HepG2 (cell line): ENCODE measurements at regions not wholly inside any gene's neighbourhood (a gene's known extent, or its start where the extent isn't known, plus 50 kb on each side); places are given as distances from the start of the nearest gene placed in this dataset.

Experiments
- ATAC-seq: fragments of 200-7000 bp; cut with Tn5 transposase; 3 replicates; pipeline ENCODE4 v1.9.1; 2020; ENCODE audit warnings: mild to moderate bottlenecking, moderate library complexity
- BruUV-seq: library from RNA; stranded (reverse); fragments of 400-500 nt; replicated peaks from 2 replicates; lab custom pipeline; 2021; lab: Mats Ljungman, UMichigan
- CTCF ChIA-PET: fragments of 300-600 bp; formaldehyde crosslinking; extraction: SDS; loops from one replicate; lab custom pipeline; 2021; ENCODE audit warnings: low total read pairs, inconsistent platforms, low intra/inter-chr PET ratio; lab: Yijun Ruan, JAX
- POLR2A ChIA-PET: fragments of 350-600 bp; sonication (Branson Sonifier 250); formaldehyde crosslinking; loops from one replicate; lab custom pipeline; 2020; ENCODE audit warnings: antibody characterized with exemption, inconsistent platforms; lab: Yijun Ruan, JAX
- DNase-seq: peaks from one replicate; pipeline ENCODE4 v3.0.0-alpha.2; 2015; ENCODE audit warnings: low spot score
- FAIRE-seq: peaks from 3 replicates; lab custom pipeline; 2011; peaks lifted over from hg19 to GRCh38; lab: Jason Lieb, UNC
- H2AFZ ChIP-seq: one replicate; pipeline ENCODE4 v1.6.1; 2011; ENCODE audit warnings: low read length, inconsistent platforms
- H3K27ac ChIP-seq: fragments of 300-600 bp; 3 replicates; pipeline ENCODE4 v1.8.0; 2011; ENCODE audit warnings: mixed run types, mild to moderate bottlenecking, mixed read lengths, low read length, inconsistent platforms; ENCODE audit not compliant: insufficient read depth; ENCODE audit errors: extremely low read length
- H3K27me3 ChIP-seq, 2 experiments: fragments of 200-600 bp in 1 of 2; 2 replicates in 1 of 2; 3 replicates in 1 of 2; pipeline versions ENCODE4 v1.6.0 to v1.8.0; 2011; ENCODE audit warnings: low read length in 2 of 2, mild to moderate bottlenecking in 2 of 2, moderate library complexity in 2 of 2, inconsistent platforms in 1 of 2; ENCODE audit not compliant: insufficient read depth in 2 of 2, control insufficient read depth in 1 of 2
- H3K36me3 ChIP-seq, 2 experiments: fragments of 200-600 bp in 1 of 2; replicated peaks in 1 of 2; 2 replicates in 1 of 2; 3 replicates in 1 of 2; pipeline versions ENCODE4 v1.5.1 to v1.8.0; 2011; ENCODE audit warnings: low read length in 2 of 2, inconsistent platforms in 1 of 2; ENCODE audit not compliant: insufficient read depth in 2 of 2, control insufficient read depth in 1 of 2
- H3K4me1 ChIP-seq: 2 replicates; pipeline ENCODE4 v1.5.1; 2012; ENCODE audit warnings: low read length, inconsistent platforms; ENCODE audit not compliant: insufficient read depth
- H3K4me2 ChIP-seq: 2 replicates; pipeline ENCODE4 v1.6.0; 2011; ENCODE audit warnings: low read depth, low read length, inconsistent platforms
- H3K4me3 ChIP-seq, 3 experiments: fragments of 200-600 bp in 1 of 3; sonication (generic), shearing (Covaris generic) in 1 of 3; replicated peaks in 1 of 3; 2 replicates each; pipeline ENCODE4 v1.5.1; 2011 to 2016; ENCODE audit warnings: low read length in 3 of 3, inconsistent platforms in 2 of 3, low read depth in 2 of 3, mild to moderate bottlenecking in 2 of 3, control low read depth in 1 of 3, mixed read lengths in 1 of 3; ENCODE audit not compliant: insufficient read depth in 1 of 3
- H3K79me2 ChIP-seq: one replicate; pipeline ENCODE4 v1.6.1; 2011; ENCODE audit warnings: low read length, inconsistent platforms; ENCODE audit not compliant: insufficient read depth
- H3K9ac ChIP-seq: 2 replicates; pipeline ENCODE4 v1.6.0; 2011; ENCODE audit warnings: mild to moderate bottlenecking, low read depth, low read length, inconsistent platforms; ENCODE audit not compliant: insufficient read depth
- H3K9me3 ChIP-seq: 2 replicates; pipeline ENCODE4 v1.5.1; 2012; ENCODE audit warnings: mild to moderate bottlenecking, low read length
- H4K20me1 ChIP-seq: 2 replicates; pipeline ENCODE4 v1.6.0; 2011; ENCODE audit warnings: inconsistent platforms, mild to moderate bottlenecking, low read length, moderate library complexity; ENCODE audit not compliant: insufficient read depth
- EED ChIP-seq: sonication (generic); formaldehyde crosslinking; IDR thresholded peaks from 2 replicates; pipeline ENCODE4 v1.5.0; 2020; ENCODE audit warnings: mild to moderate bottlenecking, missing genetic modification reagents
- KDM3A ChIP-seq: IDR thresholded peaks from 2 replicates; pipeline ENCODE4 v1.6.1; 2018; ENCODE audit warnings: low read depth, missing compliant biosample characterization
- KMT2A ChIP-seq: sonication (generic); formaldehyde crosslinking; IDR thresholded peaks from 2 replicates; pipeline ENCODE4 v1.4.0; 2020; ENCODE audit warnings: missing genetic modification reagents
- MAFG ChIP-seq: sonication (generic); formaldehyde crosslinking; IDR thresholded peaks from 2 replicates; pipeline ENCODE4 v1.5.1; 2020; ENCODE audit warnings: mild to moderate bottlenecking, missing genetic modification reagents
- MEIS1 ChIP-seq: sonication (generic); formaldehyde crosslinking; IDR thresholded peaks from 2 replicates; pipeline ENCODE4 v1.9.0; 2021; ENCODE audit warnings: mild to moderate bottlenecking, missing genetic modification reagents, moderate library complexity, borderline replicate concordance
- ZBTB20 ChIP-seq: sonication (generic); formaldehyde crosslinking; IDR thresholded peaks from 2 replicates; pipeline ENCODE4 v1.8.1; 2023; ENCODE audit warnings: missing genetic modification reagents, low read depth, mild to moderate bottlenecking, borderline replicate concordance
- ZKSCAN1 ChIP-seq: fragments of 150-350 bp; IDR thresholded peaks from 2 replicates; pipeline ENCODE4 v1.6.1; 2014; ENCODE audit warnings: low read length
- ZNF468 ChIP-seq: sonication (generic); formaldehyde crosslinking; IDR thresholded peaks from 2 replicates; pipeline ENCODE4 v1.8.0; 2022; ENCODE audit warnings: mild to moderate bottlenecking, moderate library complexity, missing genetic modification reagents
- ZNF709 ChIP-seq: sonication (generic); formaldehyde crosslinking; IDR thresholded peaks from 2 replicates; pipeline ENCODE4 v1.5.0; 2020; ENCODE audit warnings: mild to moderate bottlenecking, missing genetic modification reagents
- WGBS: methylation state at CpG from one replicate; pipeline ENCODE4 v1.1.6; 2017; ENCODE audit warnings: low lambda C conversion rate; 5-methylcytosine and 5-hydroxymethylcytosine counted together
- in situ Hi-C: cut with HindIII; loops from 2 replicates; pipeline ENCODE4 v1.10.0; 2017; ENCODE audit warnings: low pct_unique_long_range_greater_than_20kb; ENCODE audit not compliant: extremely low pct_ligation_motif_present
- intact Hi-C: fragments of 100-400 bp; cut with micrococcal nuclease; formaldehyde crosslinking; loops from one replicate; pipeline ENCODE4 v1.10.0; 2022; ENCODE audit not compliant: unreplicated experiment
- TF ChIP-seq, protein P1 (sequence below): sonication (generic); formaldehyde crosslinking; IDR thresholded peaks from 2 replicates; pipeline ENCODE4 v1.5.0; 2020; ENCODE audit warnings: missing genetic modification reagents
- TF ChIP-seq, protein P2 (sequence below): sonication (generic); formaldehyde crosslinking; IDR thresholded peaks from 2 replicates; pipeline ENCODE4 v1.5.0; 2020; ENCODE audit warnings: missing genetic modification reagents, mild to moderate bottlenecking, borderline replicate concordance

DNA sequence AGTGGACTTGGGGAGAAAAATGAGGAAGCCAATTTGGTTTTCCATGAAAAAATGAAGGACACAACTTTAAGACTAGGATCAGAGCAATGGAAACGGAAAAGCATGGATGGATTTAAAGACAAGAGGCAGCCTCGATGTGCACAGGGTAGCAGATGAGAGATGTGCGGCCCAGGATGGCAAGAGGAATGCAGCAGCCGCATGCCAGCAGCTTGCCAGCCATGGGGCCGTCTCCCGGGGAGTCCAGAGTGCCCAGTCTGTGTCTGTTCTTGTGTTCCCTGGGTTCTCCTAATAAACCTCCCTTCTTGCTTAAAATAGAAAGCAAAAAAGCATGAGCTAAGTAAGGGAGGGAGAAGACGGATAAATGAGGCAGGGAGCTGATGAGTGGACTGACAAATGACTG is 68.0 kb upstream of the IQSEC1 start (continued):
- TF ChIP-seq ZNF468 = no peak
- no peak for TF ChIP-seq MAFG (CRISPR knock-in tag)
- no peak for TF ChIP-seq KDM3A (CRISPR knock-in tag)

DNA sequence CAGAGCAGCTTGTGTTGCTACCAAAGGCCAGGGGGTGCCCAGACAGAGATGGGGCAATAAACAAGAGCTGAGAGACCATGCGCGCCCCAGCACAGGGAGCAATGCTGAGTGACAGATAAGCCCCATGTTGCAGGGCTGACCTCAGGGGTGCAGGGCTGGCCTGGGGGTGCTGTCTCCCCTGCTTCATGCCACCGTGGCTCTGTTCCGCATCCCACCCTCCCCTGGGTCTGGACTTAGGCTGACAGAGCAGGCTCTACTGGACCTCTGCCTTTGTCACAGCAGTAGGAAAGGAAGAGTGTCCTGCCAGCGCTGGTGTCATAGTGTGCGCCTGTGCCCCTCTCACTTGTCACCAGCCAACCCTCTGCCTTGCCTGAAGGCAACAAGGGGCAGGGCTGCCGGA is 67.4 kb upstream of the IQSEC1 start:
- intact Hi-C loops = no loop called here
- no TSS peak for BruUV-seq
- no peak overlapping the region for H3K4me3 ChIP-seq
- peaks cover 18% of the 10 kb centered on the region; the same call in 1 of the 2 replicates for H4K20me1 ChIP-seq
- no peak overlapping the region for H3K27ac ChIP-seq
- in situ Hi-C loops = no loop called here
- no peak for DNase-seq
- TF ChIP-seq ZNF709 (CRISPR knock-in tag) (no peak), ZBTB20 (CRISPR knock-in tag) (no peak), KMT2A (no peak), EED (CRISPR knock-in tag) (no peak), MEIS1 (CRISPR knock-in tag) (no peak), ZKSCAN1 (no peak)
- TF ChIP-seq, protein P1, sequence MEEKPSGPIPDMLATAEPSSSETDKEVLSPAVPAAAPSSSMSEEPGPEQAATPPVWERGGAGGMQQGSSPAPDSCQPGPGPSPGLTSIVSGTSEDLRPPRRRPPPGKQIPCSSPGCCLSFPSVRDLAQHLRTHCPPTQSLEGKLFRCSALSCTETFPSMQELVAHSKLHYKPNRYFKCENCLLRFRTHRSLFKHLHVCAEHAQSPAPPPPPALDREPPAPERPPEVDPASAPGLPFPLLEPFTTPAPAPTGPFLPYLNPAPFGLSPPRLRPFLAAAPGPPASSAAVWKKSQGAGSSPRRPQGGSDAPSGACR = no peak
- TF ChIP-seq, protein P2, sequence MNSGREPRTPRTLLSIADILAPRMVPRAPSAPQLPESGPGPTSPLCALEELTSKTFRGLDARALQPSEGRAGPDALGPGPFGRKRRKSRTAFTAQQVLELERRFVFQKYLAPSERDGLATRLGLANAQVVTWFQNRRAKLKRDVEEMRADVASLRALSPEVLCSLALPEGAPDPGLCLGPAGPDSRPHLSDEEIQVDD = no peak
- no peak overlapping the region for H3K4me2 ChIP-seq
- no peak overlapping the region for H2AFZ ChIP-seq
- H3K4me1 ChIP-seq = peaks cover 12% of the 10 kb centered on the region
- ChIA-PET POLR2A (no interaction called here), CTCF (no interaction called here)
- FAIRE-seq = no peak
- H3K79me2 ChIP-seq = no peaks in the 10 kb centered on the region
- no peaks in the 10 kb centered on the region for H3K27me3 ChIP-seq
- WGBS = 98% methylated on average over 5 of the region's 7 CpGs
- no peak overlapping the region for H3K9ac ChIP-seq
- ATAC-seq = no peak
- H3K36me3 ChIP-seq = peaks cover 0 to 2% of the 10 kb centered on the region in 2 experiments; a peak in 2 of 5 replicates
- H3K9me3 ChIP-seq = no peaks in the 10 kb centered on the region
